Keratinocyte (primary cell): ENCODE measurements at regions not wholly inside any gene's neighbourhood (a gene's known extent, or its start where the extent isn't known, plus 50 kb on each side); places are given as distances from the start of the nearest gene placed in this dataset.

Source experiments
- EZH2 ChIP-seq: IDR thresholded peaks from one replicate; pipeline ENCODE4 v1.6.1; 2012; ENCODE audit warnings: inconsistent platforms, mild to moderate bottlenecking, low read length, moderate library complexity
- TF ChIP-seq, protein P1 (sequence below), 3 experiments: IDR thresholded peaks in 1 of 3; conservative IDR thresholded peaks in 1 of 3; optimal IDR thresholded peaks in 1 of 3; 2 replicates in 2 of 3; 3 replicates in 1 of 3; pipeline versions ENCODE3 to v1.5.1; 2011; ENCODE audit warnings: low read length in 3 of 3, mild to moderate bottlenecking in 3 of 3, moderate library complexity in 2 of 3, control low read depth in 1 of 3, inconsistent platforms in 1 of 3; ENCODE audit not compliant: insufficient read depth in 2 of 3; ENCODE audit errors: extremely low read depth in 1 of 3

DNA sequence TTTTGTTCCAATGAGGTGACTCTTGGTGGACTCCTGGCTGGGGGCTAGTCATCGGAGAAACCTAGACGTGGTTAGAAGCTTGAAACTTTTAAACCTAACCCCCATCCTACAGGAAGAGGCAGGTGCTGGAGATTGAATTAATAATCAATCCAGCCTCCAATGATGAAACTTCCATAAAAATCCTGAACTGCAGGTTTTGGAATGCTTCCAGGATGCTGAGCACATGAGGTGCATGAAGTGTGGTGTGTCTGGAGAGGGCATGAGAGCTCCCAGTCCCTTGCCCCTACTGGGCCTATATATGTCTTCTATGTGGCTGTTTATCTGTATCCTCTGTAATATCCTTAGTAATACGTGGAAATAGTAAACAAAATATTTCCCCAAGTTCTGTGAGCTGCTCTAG, 90.7 kb upstream of the PDHA2 start:
- TF ChIP-seq, protein P1, sequence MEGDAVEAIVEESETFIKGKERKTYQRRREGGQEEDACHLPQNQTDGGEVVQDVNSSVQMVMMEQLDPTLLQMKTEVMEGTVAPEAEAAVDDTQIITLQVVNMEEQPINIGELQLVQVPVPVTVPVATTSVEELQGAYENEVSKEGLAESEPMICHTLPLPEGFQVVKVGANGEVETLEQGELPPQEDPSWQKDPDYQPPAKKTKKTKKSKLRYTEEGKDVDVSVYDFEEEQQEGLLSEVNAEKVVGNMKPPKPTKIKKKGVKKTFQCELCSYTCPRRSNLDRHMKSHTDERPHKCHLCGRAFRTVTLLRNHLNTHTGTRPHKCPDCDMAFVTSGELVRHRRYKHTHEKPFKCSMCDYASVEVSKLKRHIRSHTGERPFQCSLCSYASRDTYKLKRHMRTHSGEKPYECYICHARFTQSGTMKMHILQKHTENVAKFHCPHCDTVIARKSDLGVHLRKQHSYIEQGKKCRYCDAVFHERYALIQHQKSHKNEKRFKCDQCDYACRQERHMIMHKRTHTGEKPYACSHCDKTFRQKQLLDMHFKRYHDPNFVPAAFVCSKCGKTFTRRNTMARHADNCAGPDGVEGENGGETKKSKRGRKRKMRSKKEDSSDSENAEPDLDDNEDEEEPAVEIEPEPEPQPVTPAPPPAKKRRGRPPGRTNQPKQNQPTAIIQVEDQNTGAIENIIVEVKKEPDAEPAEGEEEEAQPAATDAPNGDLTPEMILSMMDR (optimal IDR thresholded peaks at IDR 0.05 in 1 of 3, IDR thresholded peaks at IDR 0.05 in 1 of 3, conservative IDR thresholded peaks at IDR 0.05 in 1 of 3; ENCODE audit: extremely low read depth in 1 of 3, insufficient read depth in 2 of 3, low read length in 3 of 3), result no peak
- TF ChIP-seq EZH2, result no peak
